Heart left ventricle (tissue), 16 donors: ENCODE measurements at regions not wholly inside any gene's neighbourhood (a gene's known extent, or its start where the extent isn't known, plus 50 kb on each side); places are given as distances from the start of the nearest gene placed in this dataset.
"Not testable (repeated sequence)": the region's sequence is repeated elsewhere in the genome, so short reads cannot be mapped to it uniquely, and the experiment has no call there.

Experiments used
- ATAC-seq, 4 donors: fragments of 200-7000 bp; cut with Tn5 transposase; one replicate each; pipeline ENCODE4 v1.9.1; 2020 to 2022; ENCODE audit warnings: moderate library complexity in 4 of 4, mild to moderate bottlenecking in 3 of 4, moderate number of reproducible peaks in 1 of 4
- DNase-seq, 5 donors: peaks; one replicate each; pipeline ENCODE4 v3.0.0-alpha.2; 2020
- H3K27ac ChIP-seq, 12 donors: fragments of 200-600 bp; sonication (generic) in 4 of 12; one replicate each; pipeline versions ENCODE4 v1.5.0 to v1.8.0; 2016 to 2022; ENCODE audit warnings: mild to moderate bottlenecking in 2 of 12
- H3K27me3 ChIP-seq, 9 donors: fragments of 200-600 bp; sonication (generic) in 2 of 9; one replicate each; pipeline versions ENCODE4 v1.5.1 to v1.8.0; 2016 to 2022; ENCODE audit warnings: mild to moderate bottlenecking in 3 of 9
- H3K36me3 ChIP-seq, 9 donors: fragments of 200-600 bp; sonication (generic) in 2 of 9; one replicate each; pipeline versions ENCODE4 v1.5.0 to v1.8.0; 2018 to 2022; ENCODE audit warnings: mild to moderate bottlenecking in 2 of 9
- H3K4me1 ChIP-seq, 12 donors: fragments of 200-600 bp; sonication (generic) in 4 of 12; one replicate each; pipeline versions ENCODE4 v1.5.0 to v1.8.0; 2016 to 2022; ENCODE audit warnings: mild to moderate bottlenecking in 3 of 12
- H3K4me3 ChIP-seq, 12 donors: fragments of 200-600 bp; sonication (generic) in 4 of 12; one replicate each; pipeline versions ENCODE4 v1.5.0 to v1.8.0; 2017 to 2022; ENCODE audit warnings: mild to moderate bottlenecking in 9 of 12, moderate library complexity in 4 of 12
- H3K9me3 ChIP-seq, 12 donors: fragments of 200-600 bp; sonication (generic) in 4 of 12; one replicate each; pipeline versions ENCODE4 v1.5.0 to v1.8.0; 2016 to 2022; ENCODE audit warnings: mild to moderate bottlenecking in 1 of 12
- CTCF ChIP-seq, 12 donors: fragments of 200-600 bp; sonication (generic) in 4 of 12; IDR thresholded peaks; one replicate each; pipeline versions ENCODE4 v1.5.0 to v1.8.0; 2018 to 2022; ENCODE audit warnings: antibody characterized with exemption in 12 of 12, mild to moderate bottlenecking in 5 of 12
- POLR2A ChIP-seq, 2 donors: fragments of 450-650 bp; IDR thresholded peaks; one replicate each; pipeline ENCODE4 v1.6.1; 2017; ENCODE audit warnings: antibody characterized with exemption in 2 of 2, mild to moderate bottlenecking in 2 of 2, moderate library complexity in 2 of 2
- WGBS, 4 donors: extraction: QIAGEN DNeasy Blood & Tissue Kit in 2 of 4; methylation state at CpG; one replicate each; pipeline versions ENCODE4 v1.1.5 to v1.1.7; 2013 to 2018; 5-methylcytosine and 5-hydroxymethylcytosine counted together
- intact Hi-C, 10 donors: fragments of 100-400 bp; cut with DNase I; formaldehyde crosslinking; loops; one replicate each; pipeline versions ENCODE4 v1.11.1 to v1.14.2; 2022
- donor health status: ischemic (EF 13 %, LVEDD 7.1; RV severe dilation, severe dysfunction).
- donor health status: healthy with polysubstance abuse.
- donor health status: DM: no; HTN: yes; CAD: no.
- donor health status: DM: no; HTN: no; CAD: no.
- donor health status: ischemic (EF 25% LVEDD 6.9; RV normal size, moderate dysfunction).
- donor health status: ischemic (EF 25% LVEDD 5.7; RV mildly dilated, moderate dysfunction).
- donor health status: healthy.
- donor health status: DM: yes; HTN: yes; CAD: no.
- donor health status: ischemic (EF 35%, LVEDD 5.7; RV mildly dilated, moderate dysfunction).
- donor health status: nonischemic (EF 11% LVEDD 7.7; RV severe dilation, severe dysfunction).
- donor health status: DM: yes; HTN: yes; CAD: no.
- donor health status: PGD.
- donor health status: ischemic (EF 29% LVEDD 5.4; RV normal size, mild dysfunction).
- donor health status: nonischemic (EF 23%, LVEDD 6.1; RV moderate dilation, normal function).

GRCh38 chr10:46170789-46171188 lies 116.0 kb upstream of the ANTXRL start:
- ATAC-seq (no peak), DNase-seq (no peak)
- Histone ChIP-seq H3K4me3 (no peak overlapping the region), H3K4me1 (no peaks in the 10 kb centered on the region), H3K36me3 (no peaks in the 10 kb centered on the region), H3K9me3 (peaks cover 0 to 22% (median 6%) of the 10 kb centered on the region in 12 donors), H3K27me3 (no peaks in the 10 kb centered on the region), H3K27ac (no peak overlapping the region)
- intact Hi-C loops, result no loop called here
- TF ChIP-seq POLR2A (IDR thresholded peaks at IDR 0.05) (no peak), CTCF (IDR thresholded peaks at IDR 0.05) (no peak)
- WGBS, 4 donors, result 87 to 93% (median 91%) methylated on average over 1 of the region's 1 CpG

DNA sequence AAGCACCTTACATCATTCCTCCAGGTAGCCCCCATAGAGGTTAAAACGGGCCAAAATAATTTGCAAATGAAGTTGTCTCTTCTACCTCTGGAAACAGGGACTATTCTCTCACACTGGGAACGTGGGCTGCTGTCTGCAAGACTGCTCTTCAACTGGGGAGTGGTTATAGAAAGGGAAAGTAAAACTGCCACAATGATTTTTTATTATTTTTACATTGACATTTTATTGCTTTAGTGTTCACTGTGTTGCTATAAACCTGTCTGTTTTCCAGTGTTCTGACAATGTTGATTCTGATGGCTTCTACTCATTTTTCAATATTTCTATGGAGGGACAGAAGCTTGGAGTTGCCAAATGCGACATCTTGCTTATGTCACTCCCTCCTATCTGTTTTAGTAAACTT lies 115.1 kb upstream of the ANTXRL start:
- Histone ChIP-seq H3K36me3 (no peaks in the 10 kb centered on the region), H3K9me3 (peaks cover 0 to 22% (median 6%) of the 10 kb centered on the region in 12 donors), H3K4me3 (no peak overlapping the region), H3K4me1 (no peaks in the 10 kb centered on the region), H3K27ac (no peak overlapping the region), H3K27me3 (no peaks in the 10 kb centered on the region)
- no peak for DNase-seq
- WGBS, 4 donors, result 46 to 56% (median 47%) methylated on average over 3 of the region's 3 CpGs
- no peak for TF ChIP-seq CTCF (IDR thresholded peaks at IDR 0.05)
- no peak for TF ChIP-seq POLR2A (IDR thresholded peaks at IDR 0.05)
- intact Hi-C loops, result no loop called here
- no peak for ATAC-seq

- intact Hi-C loops, result no loop called here
- Histone ChIP-seq H3K9me3 (peaks cover 0 to 9% (median under 1%) of the 10 kb centered on the region in 12 donors), H3K4me3 (no peak overlapping the region), H3K27ac (no peak overlapping the region), H3K27me3 (peaks cover 0 to 3% (median 0%) of the 10 kb centered on the region in 9 donors), H3K4me1 (no peaks in the 10 kb centered on the region), H3K36me3 (no peaks in the 10 kb centered on the region)
- DNase-seq, result no peak
- ATAC-seq, result no peak
- WGBS, 4 donors, result 53 to 62% (median 56%) methylated on average over 1 of the region's 1 CpG
- TF ChIP-seq CTCF (IDR thresholded peaks at IDR 0.05) (no peak), POLR2A (IDR thresholded peaks at IDR 0.05) (no peak)
Observed at GRCh38 chr10:46175296-46175695, 111.5 kb upstream of the ANTXRL start.

DNA sequence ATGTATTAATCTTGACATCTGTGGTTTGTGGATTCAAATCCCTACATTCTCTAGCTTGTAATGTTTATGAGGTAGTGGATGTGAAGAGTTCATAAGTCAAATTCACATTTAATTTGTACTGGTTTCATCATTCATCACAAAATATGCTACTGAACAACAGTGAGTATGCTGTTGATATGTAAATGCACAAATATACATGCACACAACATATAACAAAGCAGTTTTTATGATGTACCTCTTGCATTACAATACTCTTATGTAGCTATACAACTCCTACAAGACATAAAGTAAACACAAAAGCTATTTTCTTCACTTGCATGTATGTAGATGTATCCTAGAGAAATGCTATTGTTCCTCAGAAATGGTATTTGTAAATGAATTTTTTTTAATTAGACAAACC lies 111.0 kb upstream of the ANTXRL start:
- ATAC-seq, result no peak
- Histone ChIP-seq H3K36me3 (no peaks in the 10 kb centered on the region), H3K9me3 (peaks cover 0 to 4% (median 0%) of the 10 kb centered on the region in 12 donors)

GRCh38 chr10:46187431-46187830 lies 99.4 kb upstream of the ANTXRL start:
- H3K27ac ChIP-seq, H3K4me1 ChIP-seq, H3K36me3 ChIP-seq, H3K27me3 ChIP-seq, H3K9me3 ChIP-seq, DNase-seq, intact Hi-C loops, ATAC-seq, H3K4me3 ChIP-seq: not testable (repeated sequence)
- 80 to 91% (median 86%) methylated on average over 3 of the region's 3 CpGs for WGBS, 4 donors

More for the DNA sequence above, 111.0 kb upstream of the ANTXRL start:
- H3K27ac ChIP-seq, result no peak overlapping the region
- intact Hi-C loops, result no loop called here
- peaks cover 0 to 3% (median 0%) of the 10 kb centered on the region in 9 donors for H3K27me3 ChIP-seq
- no peaks in the 10 kb centered on the region for H3K4me1 ChIP-seq
- TF ChIP-seq CTCF (IDR thresholded peaks at IDR 0.05) (no peak), POLR2A (IDR thresholded peaks at IDR 0.05) (no peak)
- H3K4me3 ChIP-seq, result no peak overlapping the region
- DNase-seq, result no peak
